ENCODE measurements at regions not wholly inside any gene's neighbourhood (a gene's known extent, or its start where the extent isn't known, plus 50 kb on each side); places are given as distances from the start of the nearest gene placed in this dataset.

DNA sequence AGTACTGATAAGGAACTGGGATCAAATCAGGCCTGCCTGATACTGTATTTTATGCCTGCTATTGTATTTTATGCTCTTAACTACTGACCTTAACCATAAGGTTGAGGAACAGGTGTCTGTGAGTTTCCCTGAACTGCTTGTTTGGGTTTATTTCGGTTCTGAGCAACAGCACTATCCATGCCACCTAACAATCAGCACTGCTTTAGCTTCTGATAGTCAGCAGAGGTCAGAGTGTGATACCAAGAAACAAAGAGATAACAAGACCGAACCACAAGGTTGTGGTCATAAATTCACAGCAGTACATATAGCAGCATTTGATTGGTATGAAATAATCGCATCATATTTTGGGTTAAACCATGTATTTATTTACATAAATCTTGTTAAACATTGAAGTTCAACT, 362.2 kb downstream of the FGF13 start:
- H3K9me3 ChIP-seq (replicated peaks; ENCODE audit: control insufficient read depth, low read depth, low read length), result no peaks in the 10 kb centered on the region
- H3K27ac ChIP-seq (ENCODE audit: low read length), result no peak overlapping the region
- H3K36me3 ChIP-seq (ENCODE audit: control insufficient read depth, insufficient read depth, low read length), result no peaks in the 10 kb centered on the region
- WGBS (ENCODE audit: insufficient coverage), result no CpG with 5 or more reads among the region's 3 CpGs
- H3K4me1 ChIP-seq (ENCODE audit: control insufficient read depth, insufficient read depth, low read length), result no peaks in the 10 kb centered on the region
- no peaks in the 10 kb centered on the region for H3K27me3 ChIP-seq (ENCODE audit: control insufficient read depth, insufficient read depth, low read length)
- no peak overlapping the region for H3K4me3 ChIP-seq (ENCODE audit: low read length)
- DNase-seq, result no peak

DNA sequence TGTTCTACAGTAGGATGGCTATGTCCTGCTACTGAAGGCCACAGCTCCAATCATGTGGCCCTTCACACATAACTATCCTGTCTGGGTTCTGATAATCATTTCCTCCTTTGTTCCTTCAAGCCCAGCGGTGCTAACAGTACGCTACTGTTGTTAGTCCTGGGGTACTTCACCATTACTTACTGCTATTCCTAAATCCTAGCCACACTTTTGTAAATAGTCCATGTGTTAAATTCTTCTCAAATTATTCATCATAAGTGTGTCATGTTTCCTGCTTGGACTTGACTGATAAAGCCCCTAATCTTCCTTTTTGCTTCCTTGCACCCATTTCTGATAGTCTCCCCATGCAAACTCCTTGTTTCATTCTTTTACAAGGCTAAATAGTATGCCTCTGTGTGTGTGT, 332.6 kb downstream of the FGF13 start:
- WGBS (ENCODE audit: insufficient coverage), result no CpG with 5 or more reads among the region's 2 CpGs
- no peaks in the 10 kb centered on the region for H3K9me3 ChIP-seq (replicated peaks; ENCODE audit: control insufficient read depth, low read depth, low read length)
- H3K27me3 ChIP-seq (ENCODE audit: control insufficient read depth, insufficient read depth, low read length), result no peaks in the 10 kb centered on the region
- H3K27ac ChIP-seq (ENCODE audit: low read length), result no peak overlapping the region
- no peak overlapping the region for H3K4me3 ChIP-seq (ENCODE audit: low read length)
- H3K4me1 ChIP-seq (ENCODE audit: control insufficient read depth, insufficient read depth, low read length), result no peaks in the 10 kb centered on the region
- DNase-seq, result no peak
- H3K36me3 ChIP-seq (ENCODE audit: control insufficient read depth, insufficient read depth, low read length), result no peaks in the 10 kb centered on the region

GRCh38 chrX:138408101-138408500, 303.4 kb downstream of the FGF13 start:
- 0% methylated on average over 1 of the region's 3 CpGs for WGBS (ENCODE audit: insufficient coverage)
- DNase-seq, result peak; percentile 16
- no peak overlapping the region for H3K27ac ChIP-seq (ENCODE audit: low read length)

DNA sequence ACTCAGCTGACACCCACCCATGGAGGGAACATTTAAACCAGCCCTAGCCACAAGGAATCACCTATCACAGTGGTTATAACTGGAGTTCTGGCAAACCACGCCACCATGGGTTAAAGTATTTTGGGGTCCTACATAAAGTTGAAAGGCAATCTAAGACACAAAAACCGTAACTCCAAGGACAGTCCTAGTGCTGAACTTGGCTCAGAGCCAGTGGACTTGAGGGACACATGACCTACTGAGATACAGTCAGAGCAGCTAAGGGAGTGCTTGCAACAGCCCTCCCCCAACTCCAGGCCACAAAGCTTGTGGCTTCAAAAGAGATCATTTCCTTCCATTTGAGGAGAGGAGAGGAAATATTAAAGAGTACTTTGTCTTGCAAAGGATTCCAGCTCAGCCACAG, 300.5 kb downstream of the FGF13 start:
- no peak overlapping the region for H3K27ac ChIP-seq (ENCODE audit: low read length)
- H3K9me3 ChIP-seq (replicated peaks; ENCODE audit: control insufficient read depth, low read depth, low read length), result no peaks in the 10 kb centered on the region
- peaks cover 8% of the 10 kb centered on the region for H3K27me3 ChIP-seq (ENCODE audit: control insufficient read depth, insufficient read depth, low read length)
- H3K4me3 ChIP-seq (ENCODE audit: low read length), result no peak overlapping the region
- no peaks in the 10 kb centered on the region for H3K36me3 ChIP-seq (ENCODE audit: control insufficient read depth, insufficient read depth, low read length)
- 67% methylated on average over 1 of the region's 2 CpGs for WGBS (ENCODE audit: insufficient coverage)
- no peaks in the 10 kb centered on the region for H3K4me1 ChIP-seq (ENCODE audit: control insufficient read depth, insufficient read depth, low read length)
- DNase-seq, result peak; percentile 9

More at GRCh38 chrX:138408101-138408500, 303.4 kb downstream of the FGF13 start:
- Histone ChIP-seq H3K4me1 (ENCODE audit: control insufficient read depth, insufficient read depth, low read length) (no peaks in the 10 kb centered on the region), H3K36me3 (ENCODE audit: control insufficient read depth, insufficient read depth, low read length) (no peaks in the 10 kb centered on the region), H3K27me3 (ENCODE audit: control insufficient read depth, insufficient read depth, low read length) (peaks cover 8% of the 10 kb centered on the region), H3K4me3 (ENCODE audit: low read length) (no peak overlapping the region), H3K9me3 (replicated peaks; ENCODE audit: control insufficient read depth, low read depth, low read length) (no peaks in the 10 kb centered on the region)

Data from muscle of leg (tissue), 3 donors.